HG03565 (cell line): ENCODE measurements at regions not wholly inside any gene's neighbourhood (a gene's known extent, or its start where the extent isn't known, plus 50 kb on each side); places are given as distances from the start of the nearest gene placed in this dataset.

Experiments used
- ATAC-seq: cut with Tn5 transposase; IDR thresholded peaks from one replicate; pipeline ENCODE4 v1.9.1; 2021; ENCODE audit warnings: mild to moderate bottlenecking, moderate library complexity; ENCODE audit not compliant: unreplicated experiment

DNA sequence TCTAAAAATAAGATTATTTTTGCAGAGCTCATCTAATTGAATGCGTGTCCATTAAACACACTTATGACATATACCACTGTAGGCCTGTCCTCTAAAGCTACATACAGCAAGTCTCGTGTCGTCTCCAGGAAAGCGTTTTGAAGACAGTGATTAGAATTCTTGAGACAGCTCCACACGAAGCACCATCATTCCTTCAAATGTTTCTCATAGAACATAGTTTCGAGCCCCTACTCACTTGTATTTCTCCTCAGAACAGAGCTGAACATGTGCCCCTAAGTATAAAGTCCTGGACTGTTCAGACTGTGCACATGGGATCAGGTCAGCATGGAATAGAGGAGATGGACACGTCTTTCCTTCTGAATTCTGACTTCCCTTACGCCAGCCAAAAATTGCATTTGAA is 64.5 kb upstream of the HMGA2 start:
- no peak for ATAC-seq

DNA sequence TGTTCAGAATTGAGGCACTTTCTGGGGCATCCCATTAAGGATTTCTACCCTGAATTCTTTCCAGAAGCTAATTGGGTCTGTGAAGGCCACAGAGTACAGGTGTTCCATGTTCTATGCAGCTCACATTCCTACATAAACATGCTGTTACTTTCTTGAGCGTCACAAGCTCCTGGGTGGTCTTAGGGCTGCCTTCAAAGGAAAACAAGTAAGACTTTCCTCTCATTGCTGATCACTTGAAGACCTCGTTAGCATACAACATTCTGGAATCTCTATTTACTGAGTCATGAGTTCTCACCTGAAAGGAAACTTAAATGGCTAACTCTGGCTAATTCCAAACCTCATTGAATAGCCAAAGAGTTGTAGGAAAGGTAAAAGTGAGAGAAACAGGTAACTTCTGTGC is 63.0 kb upstream of the HMGA2 start:
- ATAC-seq, result no peak

DNA sequence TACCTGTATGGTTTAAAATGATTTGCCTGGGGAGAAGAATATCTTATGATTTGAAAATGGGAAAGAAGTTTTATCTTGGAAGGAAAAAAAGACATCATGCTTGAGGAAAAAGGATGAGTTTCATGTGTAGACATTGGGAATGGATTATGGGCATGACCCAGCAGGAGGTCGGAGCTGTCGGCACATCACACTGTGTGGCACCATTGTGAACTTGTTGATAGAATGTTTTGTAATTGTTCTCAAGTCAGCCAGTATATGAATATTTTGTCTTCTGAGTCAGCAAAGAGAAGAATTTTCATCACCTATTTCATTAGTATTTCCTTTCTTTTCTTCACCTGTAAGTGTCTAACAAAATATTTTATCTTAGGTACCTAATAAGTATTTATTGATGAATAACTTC is 60.0 kb upstream of the HMGA2 start:
- no peak for ATAC-seq

DNA sequence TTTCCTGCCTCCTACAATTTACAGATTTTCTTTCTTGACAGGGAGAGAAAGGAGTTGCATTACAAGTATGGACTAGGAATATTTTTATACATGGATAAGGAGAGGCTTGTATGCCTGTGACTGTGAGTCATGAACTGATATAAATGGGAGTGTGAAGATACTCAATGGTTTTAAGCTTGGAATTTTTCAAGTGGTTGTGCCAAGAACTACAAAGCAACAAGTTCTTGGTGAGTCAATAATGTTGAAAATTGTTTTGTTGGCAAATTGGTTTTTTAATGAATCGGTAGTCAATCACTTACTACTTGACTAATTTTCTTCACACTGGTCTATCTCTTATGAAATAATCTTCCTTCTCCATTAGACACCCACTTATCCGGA is 58.9 kb upstream of the HMGA2 start:
- no peak for ATAC-seq

DNA sequence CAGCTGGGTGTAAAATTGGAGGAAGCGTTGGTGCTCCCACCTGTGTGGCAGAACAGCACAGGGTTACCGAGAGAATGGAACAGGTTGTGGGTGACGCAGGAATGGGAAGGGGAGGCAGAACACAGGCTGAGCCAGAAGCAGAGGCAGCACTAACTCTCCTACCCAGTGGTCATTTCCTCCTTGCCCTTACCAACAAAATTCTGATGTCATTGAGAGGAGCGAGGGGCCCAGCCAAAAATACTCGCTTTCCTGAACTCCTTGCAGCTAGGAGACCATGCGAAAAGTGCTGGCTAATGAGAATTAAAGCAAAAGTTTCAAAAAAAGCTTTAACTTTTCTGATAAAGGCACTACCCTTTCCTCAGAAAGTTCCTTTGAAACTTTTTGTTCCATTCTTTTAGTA is 54.4 kb upstream of the HMGA2 start:
- no peak for ATAC-seq
